T follicular helper cell (primary cell): ENCODE measurements at regions not wholly inside any gene's neighbourhood (a gene's known extent, or its start where the extent isn't known, plus 50 kb on each side); places are given as distances from the start of the nearest gene placed in this dataset.
"Not testable (repeated sequence)": the region's sequence is repeated elsewhere in the genome, so short reads cannot be mapped to it uniquely, and the experiment has no call there.

ENCODE experiments used
- DNase-seq: peaks from one replicate; pipeline ENCODE4 v3.0.0-alpha.2; 2020; ENCODE audit warnings: low read depth

DNA sequence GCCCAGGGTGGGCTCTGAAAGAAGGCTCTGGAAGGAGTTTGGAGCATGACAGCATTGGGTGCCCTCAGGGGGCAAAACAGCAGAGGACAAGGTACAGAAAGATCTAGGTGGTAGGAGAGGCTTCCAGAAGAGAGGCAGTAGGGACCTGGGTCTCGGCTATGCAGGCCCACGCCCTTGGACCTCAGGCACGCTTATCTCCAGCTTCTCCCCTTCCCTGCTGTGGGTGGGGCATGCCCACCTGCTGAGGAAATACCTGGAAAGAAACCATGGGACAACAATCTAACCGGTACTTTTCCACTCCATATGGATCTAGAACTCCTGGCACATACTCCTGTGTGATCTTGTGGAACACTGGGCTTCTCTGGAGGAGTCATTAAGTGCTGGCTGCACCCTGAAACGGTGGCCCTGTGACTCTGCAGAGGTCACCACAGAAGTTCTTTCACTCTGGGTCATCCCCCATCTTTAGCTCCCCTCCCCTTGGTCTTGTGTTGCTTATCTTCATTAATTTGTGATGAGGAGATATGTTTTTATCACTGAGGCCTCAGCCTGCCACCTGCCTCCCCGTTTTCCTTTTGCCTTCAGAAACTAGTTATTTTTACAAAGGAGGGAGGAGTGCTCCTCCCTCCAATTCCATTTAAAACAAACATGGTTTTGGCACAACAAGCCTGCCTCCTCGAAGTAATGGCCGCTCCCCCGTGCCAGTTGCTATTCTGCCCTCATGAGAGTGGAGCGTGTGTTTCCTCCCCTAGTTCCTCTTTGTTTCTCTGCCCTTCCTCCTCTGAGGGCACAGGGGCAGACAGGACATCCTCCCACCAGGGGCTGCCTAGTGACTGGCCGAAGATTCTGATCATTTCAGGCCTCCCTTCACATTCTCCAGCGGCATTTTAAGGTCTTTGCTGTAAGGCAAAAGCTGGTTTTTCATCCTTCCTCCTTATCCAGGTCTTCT is 78.0 kb upstream of the ATP5PO start:
- DNase-seq = no peak

DNA sequence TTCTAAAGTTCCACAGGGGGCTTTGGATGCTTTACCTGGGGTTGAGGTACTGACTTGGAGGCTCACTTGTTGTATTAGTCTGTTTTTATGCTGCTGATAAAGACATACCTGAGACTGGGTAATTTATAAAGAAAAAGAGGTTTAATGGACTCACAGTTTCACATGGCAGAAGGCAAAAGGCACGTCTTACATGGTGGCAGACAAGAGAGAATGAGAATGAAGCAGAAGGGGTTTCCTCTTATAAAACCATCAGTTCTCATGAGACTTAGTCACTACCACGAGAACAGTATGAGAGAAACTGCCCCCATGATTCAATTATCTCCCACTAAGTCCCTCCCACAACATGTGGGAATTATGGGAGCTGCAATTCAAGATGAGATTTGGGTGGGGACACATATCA is 76.8 kb upstream of the ATP5PO start:
- DNase-seq = not testable (repeated sequence)

DNA sequence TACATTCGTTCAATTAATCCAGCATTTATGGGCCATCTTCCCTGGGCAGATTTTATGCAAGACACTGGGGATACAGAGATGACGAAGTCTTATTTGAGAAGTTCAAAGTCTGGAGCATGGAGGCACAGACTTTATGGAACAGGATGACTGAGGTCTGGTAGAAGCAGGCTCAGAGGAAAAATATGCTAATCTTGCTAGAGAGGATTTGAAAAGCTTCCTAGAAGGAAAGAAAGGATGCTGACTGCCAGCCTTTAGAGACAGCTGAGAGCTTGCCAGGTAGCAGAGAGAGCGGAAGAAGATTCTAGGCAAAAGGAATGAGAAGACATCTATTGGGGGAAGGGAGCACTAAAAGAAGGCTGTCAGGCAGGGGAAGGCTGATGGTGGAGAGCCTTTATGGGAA is 75.5 kb upstream of the ATP5PO start:
- no peak for DNase-seq

DNA sequence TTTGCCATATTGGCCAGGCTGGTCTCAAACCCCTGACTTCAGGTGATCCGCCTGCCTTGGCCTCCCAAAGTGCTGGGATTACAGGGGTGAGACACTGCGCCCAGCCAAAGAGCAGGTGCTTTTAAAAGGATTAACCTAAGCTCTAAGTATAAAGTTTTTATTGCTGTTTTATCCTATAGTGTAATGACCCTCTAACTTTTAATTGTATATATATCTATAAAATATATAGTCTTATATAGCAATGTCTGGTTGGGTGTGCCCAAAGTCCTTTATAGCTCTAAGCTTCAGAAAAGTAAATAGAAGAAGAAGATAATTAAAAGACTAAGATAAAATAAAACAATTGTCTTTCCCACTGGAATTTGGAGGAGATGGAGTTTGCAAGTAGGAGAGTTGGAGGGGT is 73.8 kb upstream of the ATP5PO start:
- no peak for DNase-seq

DNA sequence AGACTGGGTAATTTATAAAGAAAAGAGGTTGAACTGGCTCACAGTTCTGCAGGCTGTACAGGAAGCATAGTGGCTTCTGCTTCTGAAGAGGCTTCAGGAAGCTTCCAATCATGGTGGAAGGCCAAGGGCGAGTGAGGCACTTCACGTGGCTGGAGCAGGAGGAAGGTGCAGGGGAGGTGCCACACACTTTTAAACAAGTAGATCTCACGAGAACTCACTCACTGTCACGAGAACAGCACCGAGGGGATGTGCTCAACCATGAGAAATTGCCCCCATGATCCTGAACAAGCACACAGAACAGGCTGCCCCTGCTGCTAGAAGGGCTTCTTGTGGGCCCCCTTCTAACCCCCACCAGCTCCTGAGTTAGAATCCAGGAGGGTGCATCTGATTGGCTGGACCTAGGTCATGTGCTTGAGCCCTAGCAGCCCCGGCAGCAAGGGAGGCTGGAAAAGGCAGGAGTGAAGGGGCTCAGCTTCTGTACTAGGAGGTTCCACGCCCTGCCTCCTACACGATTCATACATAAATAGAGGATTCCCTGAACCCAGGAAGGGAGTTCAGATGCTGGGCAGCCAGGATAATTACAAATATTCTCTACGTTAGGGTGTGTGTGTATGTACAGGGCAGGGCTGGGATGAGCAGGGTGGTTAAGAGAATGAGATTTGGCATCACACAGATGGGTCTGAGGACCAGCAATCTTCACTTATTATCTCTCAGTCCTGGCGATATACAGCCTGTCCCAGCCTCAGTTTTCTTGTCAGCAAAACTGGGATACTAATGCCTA is 72.8 kb upstream of the ATP5PO start:
- no peak for DNase-seq

DNA sequence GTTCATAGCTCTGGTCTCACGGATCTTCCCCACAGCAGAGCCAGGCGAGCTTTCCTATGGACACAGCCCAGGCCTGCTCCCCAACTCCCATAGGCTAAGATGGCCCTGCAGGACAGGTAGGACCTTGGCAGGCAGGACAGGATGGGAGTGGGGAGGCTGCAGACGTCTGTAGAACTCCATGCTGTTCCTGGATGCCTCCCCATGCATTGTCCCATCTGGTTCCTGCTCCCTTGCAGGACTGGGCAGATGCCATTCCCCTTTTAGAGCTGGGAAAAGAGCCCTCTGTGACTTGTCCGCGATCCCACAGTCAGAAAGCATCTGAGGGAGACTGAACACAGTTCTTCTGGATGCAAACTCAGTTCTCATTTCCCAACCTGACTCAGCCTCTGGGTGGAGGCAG is 71.9 kb upstream of the ATP5PO start:
- DNase-seq = no peak

DNA sequence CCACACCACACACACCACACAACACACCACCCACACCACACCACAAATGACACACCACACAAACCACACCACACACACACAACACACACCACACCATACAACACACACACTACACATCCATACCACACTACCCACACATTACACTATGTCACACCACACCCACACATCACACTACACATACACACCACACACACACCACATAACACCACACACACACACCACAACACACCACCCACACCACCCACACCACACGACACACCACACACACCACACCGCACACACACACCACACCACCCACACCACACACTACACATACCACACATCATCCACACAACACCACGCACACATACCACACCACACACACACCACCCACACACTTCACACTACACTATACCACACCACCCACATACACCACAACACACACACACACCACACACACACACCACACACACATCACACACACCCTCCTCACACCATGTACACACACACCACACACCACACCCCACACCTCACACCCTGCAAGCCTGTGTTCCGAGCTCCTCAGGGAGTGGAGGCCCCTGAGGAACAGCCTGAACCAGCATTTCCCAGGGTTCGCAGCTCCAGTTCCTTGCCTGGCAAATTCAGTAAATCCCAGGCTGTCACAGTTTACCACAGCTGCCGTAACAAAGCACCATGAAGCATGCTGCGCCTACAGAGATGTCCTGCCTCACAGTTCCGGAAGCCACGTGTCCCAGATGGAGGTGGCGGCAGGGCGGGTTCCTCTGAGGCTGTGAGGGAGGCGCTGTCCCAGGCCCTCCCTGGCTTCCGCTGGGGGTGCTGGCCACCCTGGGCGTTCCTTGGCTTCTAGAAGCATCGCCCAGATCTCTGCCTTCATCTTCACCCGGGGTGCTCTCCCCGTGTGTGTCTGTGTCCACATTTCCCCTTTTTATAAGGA is 69.8 kb upstream of the ATP5PO start:
- DNase-seq = no peak

DNA sequence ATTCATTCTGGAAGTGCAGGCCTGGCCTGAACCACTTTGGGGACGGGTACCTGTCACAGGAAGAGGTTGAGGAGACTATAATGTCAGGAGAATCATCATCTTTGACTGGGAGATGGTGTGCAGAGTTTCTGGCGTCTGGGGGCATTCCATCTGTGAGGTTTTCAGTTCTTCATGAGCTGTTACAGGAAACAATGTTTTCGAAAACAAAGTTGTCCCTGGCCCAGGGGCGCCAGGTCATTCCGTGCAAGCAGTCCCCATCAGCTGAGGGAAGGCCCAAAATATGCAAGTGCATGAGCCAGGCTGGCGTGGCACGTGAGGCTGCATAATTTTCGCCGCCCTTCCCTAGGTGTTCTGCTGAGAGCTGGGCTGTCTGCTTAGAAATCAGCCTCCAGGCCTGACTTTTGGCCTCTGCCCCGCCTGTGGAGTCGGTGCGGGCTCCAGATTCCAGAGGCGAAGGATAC is 68.4 kb upstream of the ATP5PO start:
- DNase-seq = no peak

DNA sequence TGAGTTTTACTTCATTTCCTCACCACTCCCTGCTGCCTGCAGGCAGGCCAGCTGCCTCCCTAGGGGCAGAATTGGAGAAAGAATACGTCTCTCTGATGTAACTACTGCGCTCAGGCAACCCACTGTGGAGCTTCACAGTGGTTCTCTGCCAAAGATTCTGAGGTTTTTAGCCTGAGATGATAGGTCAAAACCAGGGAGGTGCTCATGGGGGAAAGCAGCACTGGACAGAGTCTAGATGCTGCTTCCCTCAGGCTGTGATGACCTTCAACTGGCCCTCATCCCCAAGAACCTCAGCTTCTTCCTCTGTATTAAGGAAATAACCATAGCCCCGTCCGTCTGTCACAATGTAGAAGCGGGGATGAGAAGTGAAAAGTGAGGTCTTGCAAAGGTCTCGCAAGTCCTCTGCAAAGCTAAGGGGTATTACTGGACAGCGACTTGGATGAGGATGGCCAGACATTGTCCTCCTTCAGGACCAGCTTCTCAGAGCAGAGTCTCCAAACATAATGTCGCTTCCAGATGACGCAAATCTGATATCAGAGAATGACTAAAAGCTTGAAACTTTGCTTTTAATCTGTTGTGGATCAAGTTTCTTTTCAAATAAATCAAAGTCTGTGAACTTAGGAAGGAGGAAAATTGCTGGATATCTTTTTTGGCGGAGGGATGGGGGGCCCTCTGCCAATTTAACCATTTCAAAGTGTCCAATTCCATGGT is 65.9 kb upstream of the ATP5PO start:
- no peak for DNase-seq

DNA sequence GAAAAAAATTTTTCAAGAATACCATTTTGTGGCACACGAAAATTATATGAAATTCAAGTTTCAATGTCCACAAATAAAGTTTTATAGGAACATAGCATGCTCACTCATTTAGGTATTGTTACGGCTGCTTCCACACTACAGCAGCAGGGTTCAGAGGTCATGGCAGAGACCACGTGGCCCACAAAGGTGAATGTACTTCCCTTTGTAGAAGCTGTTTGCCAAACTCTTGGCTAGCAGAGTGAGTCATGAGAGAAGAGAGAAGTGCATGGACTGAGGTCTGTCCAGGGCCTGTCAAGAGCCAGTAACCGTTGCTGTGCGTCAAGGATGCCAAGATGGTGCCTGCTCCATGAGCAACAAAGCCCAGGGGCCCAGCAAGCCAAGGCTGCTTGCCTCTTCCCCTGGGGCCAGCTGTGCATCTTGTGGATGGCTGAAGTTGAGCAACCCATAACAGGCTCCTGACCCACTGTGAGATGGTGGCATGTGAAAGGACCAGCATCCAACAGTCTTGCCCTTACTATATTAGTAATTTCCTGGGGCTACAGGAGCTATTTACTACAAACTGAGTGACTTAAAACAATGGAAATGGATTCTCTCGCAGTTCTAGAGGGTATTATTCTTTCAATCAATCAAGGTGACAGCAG is 64.8 kb upstream of the ATP5PO start:
- no peak for DNase-seq

DNA sequence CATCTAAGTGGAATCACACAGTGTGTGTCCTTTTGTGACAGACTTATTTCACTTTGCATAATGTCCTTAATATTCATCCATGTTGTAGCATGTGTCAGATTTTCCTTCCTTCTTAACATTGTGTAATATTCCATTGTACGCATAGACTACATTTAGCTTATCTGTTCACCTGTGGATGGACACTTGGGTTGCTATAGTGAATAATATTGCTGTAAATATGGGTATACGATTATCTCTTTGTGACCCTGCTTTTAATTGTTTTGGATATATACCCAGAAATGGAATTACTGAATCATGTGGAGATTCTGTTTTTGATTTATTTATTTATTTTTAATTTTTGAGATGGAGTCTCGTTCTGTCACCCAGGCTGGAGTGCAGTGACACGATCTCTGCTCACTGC is 63.0 kb upstream of the ATP5PO start:
- DNase-seq = no peak

DNA sequence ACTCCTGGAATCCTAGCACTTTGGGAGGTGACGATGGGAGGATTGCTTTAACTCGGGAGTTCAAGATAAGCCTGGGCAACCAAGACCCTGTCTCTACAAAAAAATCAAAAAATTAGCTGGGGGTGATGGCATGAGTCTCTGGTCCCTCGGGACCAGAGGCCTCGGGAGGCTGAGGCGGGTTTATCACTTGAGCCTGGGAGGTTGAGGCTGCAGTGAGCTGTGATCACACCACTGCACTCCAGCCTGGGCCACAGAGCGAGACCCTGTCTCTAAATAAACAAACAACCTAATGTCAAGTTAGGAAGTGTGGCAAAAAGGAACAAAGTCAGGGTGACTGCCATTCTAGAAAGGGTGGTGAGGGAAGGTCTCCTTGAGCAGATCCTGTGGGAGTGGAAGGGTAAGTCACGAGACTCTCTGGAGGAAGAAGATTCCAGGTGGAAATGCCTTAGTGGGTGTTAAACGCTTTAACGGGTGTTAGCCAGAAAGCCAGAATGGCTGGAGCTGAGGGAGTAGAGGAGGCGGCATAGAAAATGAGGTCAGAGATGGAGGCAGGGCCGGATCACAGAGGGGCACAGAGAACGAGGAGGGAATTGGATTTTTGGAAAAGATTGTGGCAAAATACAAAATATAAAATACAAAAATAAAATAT is 62.2 kb upstream of the ATP5PO start:
- no peak for DNase-seq

DNA sequence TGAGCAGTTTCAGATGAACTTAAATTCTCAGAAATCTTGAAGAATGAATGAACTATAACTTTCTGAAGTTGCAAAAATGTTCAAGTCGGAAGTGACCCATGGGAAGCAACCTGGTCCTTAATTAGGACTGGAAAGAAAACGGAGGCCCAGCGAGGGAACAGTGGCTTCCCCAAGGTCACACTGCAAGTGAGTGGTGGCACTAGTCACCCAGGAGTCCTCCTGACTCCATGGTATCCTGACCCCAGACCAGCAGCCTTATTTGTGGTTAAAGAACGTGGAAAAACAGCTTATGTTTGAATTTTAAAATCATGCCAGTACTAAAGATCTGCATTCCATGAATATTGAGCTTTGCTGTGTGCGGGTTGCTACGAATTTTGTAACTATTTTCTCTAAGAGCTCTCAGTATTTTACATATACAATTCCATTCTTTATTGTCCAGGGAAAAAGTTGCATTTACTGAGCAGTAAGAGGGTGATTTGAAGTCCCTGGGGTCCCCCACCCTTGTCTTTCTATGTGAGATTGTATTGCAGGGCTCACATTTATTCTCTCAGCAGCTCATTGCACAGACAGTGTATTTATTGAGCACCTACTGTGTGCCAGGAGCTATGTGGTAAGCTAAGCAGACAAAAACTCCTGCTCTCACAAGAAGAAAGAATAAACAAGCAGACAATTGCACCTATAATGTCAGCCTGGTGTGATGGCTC is 61.6 kb upstream of the ATP5PO start:
- DNase-seq = no peak

DNA sequence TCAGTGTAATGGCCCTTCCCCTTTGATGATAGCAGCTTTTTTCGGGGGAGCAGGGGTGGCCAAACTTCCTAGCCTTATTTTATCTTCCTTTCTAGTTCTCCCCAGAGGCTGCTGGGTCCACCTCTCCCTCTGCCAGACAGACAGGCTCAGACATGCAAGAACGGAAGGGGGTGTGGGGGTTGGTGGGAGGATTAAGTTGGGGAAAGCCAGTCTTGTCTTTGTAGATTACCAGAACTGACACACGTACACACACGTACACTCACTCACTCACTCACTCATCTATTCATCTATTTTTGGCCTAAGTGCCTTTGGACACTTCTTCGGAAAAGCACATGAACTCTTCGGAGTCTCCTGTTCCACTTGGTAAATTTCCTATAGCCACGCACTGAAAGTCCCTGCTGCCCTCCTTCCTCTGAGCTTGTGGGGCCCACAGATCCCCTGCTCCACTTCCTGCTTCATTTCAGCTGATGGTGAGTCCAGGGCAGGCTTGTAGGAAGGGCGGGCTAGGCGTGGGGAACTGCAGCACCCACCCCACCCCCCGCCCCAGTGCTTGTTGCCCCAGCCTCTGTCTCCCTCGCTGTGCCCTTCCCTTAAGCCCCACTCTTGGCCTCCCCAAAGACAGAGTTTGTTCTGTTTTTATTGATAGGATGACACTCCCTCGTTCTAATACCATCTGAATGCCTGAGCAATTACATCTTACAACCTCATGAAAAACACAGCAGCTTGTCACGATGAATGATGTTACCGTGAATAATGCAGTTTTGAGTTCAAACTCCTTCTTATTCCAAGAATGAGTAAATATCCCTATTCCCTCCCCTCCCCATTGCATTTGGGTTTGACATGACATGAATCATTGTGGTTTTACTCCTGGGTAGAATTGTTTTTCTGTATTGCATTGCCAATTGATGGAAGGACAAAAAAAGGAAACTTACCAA is 60.7 kb upstream of the ATP5PO start:
- DNase-seq = peak; percentile 15

DNA sequence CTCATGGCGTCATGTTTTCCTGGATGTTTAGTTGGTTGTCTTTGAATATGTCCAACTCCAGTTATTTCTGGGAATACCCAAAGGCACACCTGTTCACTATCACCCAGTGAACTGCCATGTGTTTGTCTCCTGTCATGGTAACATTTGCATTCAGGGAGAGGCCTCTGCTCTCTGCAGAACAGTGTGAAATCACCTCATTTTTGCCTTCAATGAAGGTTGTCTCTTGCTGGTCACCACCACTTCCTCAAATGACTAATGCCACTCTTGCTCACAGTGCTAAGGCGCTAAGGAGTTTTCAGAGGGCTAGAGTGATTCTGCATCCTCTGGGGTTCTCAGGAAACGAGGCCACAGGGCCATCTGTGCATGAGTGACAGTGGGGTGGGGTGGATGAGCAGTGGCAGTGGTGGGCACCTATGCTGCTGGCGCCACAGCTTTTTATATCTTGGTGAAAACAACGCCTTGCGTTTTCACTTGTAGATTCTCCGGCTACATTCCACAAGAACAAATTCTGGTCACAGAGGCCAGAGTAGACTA is 60.0 kb upstream of the ATP5PO start:
- no peak for DNase-seq

DNA sequence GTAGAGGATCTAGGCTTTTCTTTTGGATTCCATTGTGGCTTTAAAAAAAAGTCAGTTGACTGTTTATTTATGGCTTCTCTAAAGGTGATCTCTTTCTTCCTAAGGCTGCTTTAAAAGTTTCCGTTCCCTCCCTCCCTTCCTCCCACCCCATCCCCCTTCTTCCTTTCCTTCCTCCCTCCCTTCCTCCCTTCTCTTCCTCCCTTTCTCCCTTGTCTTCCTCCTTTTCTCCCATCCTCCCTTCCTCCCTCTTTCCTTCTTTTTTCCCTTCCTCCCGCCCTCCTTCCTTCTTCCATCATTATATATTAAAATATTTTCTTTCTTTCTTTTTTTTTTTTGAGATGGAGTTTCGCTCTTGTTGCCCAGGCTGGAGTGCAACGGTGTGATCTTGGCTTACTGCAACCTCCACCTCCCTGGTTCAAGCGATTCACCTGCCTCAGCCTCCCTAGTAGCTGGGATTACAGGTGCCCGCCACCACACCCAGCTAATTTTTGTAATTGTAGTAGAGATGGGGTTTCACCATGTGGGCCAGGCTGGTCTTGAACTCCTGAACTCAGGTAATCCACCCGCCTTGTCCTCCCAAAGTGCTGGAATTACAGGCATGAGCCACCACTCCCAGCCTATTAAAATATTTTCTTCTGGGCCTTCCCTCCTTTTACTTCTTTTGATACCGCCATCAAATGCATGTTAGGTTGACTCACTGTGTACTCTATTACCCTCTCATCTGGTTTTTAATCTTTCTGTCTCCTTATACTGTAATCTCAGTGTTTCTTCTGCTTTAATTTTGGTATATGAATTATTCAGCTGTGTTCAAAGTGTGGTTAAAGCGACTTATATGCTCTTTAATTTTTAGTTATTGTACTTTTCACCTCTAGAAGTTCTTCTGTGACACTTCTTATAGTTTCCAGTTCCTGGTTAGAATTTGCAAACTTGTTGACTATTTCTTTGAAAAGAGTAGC is 59.2 kb upstream of the ATP5PO start:
- DNase-seq = no peak

DNA sequence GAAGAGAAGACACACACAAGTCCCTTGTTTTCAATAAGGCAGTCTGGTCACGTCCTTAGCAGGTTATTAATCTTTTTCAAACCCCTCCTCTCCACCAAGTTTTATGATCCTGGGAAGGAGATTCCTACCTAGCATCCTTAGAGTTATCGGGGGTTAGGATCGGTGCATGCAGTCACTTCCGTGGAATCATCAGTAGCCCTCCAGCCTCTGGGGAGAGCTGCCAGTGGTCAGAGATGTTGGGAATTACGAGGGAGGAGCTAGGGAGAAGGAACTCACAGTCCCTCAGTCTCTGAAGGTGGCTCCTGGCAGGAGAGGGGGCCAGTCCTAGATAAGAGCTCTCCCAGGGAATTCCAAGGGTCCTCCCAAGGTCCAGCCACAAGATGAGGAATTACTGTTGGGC is 57.7 kb upstream of the ATP5PO start:
- no peak for DNase-seq
